Liver (tissue), 8 donors: ENCODE measurements at regions not wholly inside any gene's neighbourhood (a gene's known extent, or its start where the extent isn't known, plus 50 kb on each side); places are given as distances from the start of the nearest gene placed in this dataset.

ENCODE experiments used
- DNase-seq: peaks from one replicate; pipeline ENCODE4 v3.0.0-alpha.2; 2017; ENCODE audit warnings: low spot score
- H3K27ac ChIP-seq, 2 donors: one replicate each; pipeline ENCODE4 v1.7.0; 2013; ENCODE audit warnings: inconsistent platforms in 2 of 2, low read length in 2 of 2, control low read depth in 1 of 2, low read depth in 1 of 2, mild to moderate bottlenecking in 1 of 2
- H3K27me3 ChIP-seq, 4 donors: one replicate each; pipeline versions ENCODE4 v1.6.1 to v1.7.0; 2013; ENCODE audit warnings: low read length in 3 of 4, inconsistent platforms in 1 of 4, mild to moderate bottlenecking in 1 of 4, moderate library complexity in 1 of 4; ENCODE audit not compliant: control insufficient read depth in 4 of 4, insufficient read depth in 4 of 4
- H3K36me3 ChIP-seq, 4 donors: one replicate each; pipeline versions ENCODE4 v1.6.1 to v1.7.0; 2013; ENCODE audit warnings: low read length in 3 of 4, mild to moderate bottlenecking in 3 of 4, low read depth in 1 of 4, moderate library complexity in 1 of 4; ENCODE audit not compliant: control insufficient read depth in 4 of 4, insufficient read depth in 3 of 4
- H3K4me1 ChIP-seq, 4 donors: one replicate each; pipeline versions ENCODE4 v1.6.1 to v1.7.0; 2013; ENCODE audit warnings: low read length in 3 of 4, mild to moderate bottlenecking in 3 of 4, moderate library complexity in 1 of 4; ENCODE audit not compliant: control insufficient read depth in 4 of 4, insufficient read depth in 4 of 4
- H3K4me3 ChIP-seq, 3 donors: one replicate each; pipeline versions ENCODE4 v1.6.1 to v1.7.0; 2013; ENCODE audit warnings: low read length in 3 of 3, control low read depth in 1 of 3, low read depth in 1 of 3, mild to moderate bottlenecking in 1 of 3
- H3K9ac ChIP-seq, 2 donors: one replicate each; pipeline ENCODE4 v1.7.0; 2013; ENCODE audit warnings: low read length in 2 of 2, mild to moderate bottlenecking in 2 of 2, moderate library complexity in 2 of 2, control low read depth in 1 of 2, low read depth in 1 of 2
- H3K9me3 ChIP-seq, 4 donors: one replicate each; pipeline versions ENCODE4 v1.6.1 to v1.7.0; 2013; ENCODE audit warnings: low read length in 3 of 4; ENCODE audit not compliant: control insufficient read depth in 4 of 4
- ATF3 ChIP-seq: IDR thresholded peaks from 2 replicates; pipeline ENCODE4 v1.6.1; 2016; ENCODE audit warnings: antibody characterized with exemption
- EGR1 ChIP-seq, 2 donors: IDR thresholded peaks; 2 replicates each; pipeline ENCODE4 v1.6.1; 2016 to 2018; ENCODE audit warnings: antibody characterized with exemption in 2 of 2, low read depth in 2 of 2
- FOXA2 ChIP-seq: IDR thresholded peaks from 2 replicates; pipeline ENCODE4 v1.6.1; 2016; ENCODE audit warnings: antibody characterized with exemption
- GABPA ChIP-seq, 2 donors: IDR thresholded peaks in 1 of 2; conservative IDR thresholded peaks in 1 of 2; 2 replicates each; pipeline ENCODE4 v1.6.1; 2016; ENCODE audit warnings: antibody characterized with exemption in 2 of 2, mild to moderate bottlenecking in 1 of 2, moderate library complexity in 1 of 2
- HNF4A ChIP-seq, 2 donors: conservative IDR thresholded peaks; 2 replicates each; pipeline ENCODE4 v1.6.1; 2016; ENCODE audit warnings: antibody characterized with exemption in 2 of 2, mild to moderate bottlenecking in 2 of 2
- HNF4G ChIP-seq: IDR thresholded peaks from 2 replicates; pipeline ENCODE4 v1.6.1; 2016; ENCODE audit warnings: antibody characterized with exemption
- JUND ChIP-seq, 2 donors: IDR thresholded peaks; 2 replicates each; pipeline ENCODE4 v1.6.1; 2016; ENCODE audit warnings: antibody characterized with exemption in 2 of 2
- MAX ChIP-seq: IDR thresholded peaks from 2 replicates; pipeline ENCODE4 v1.6.1; 2016; ENCODE audit warnings: antibody characterized with exemption
- RAD21 ChIP-seq, 2 donors: IDR thresholded peaks; 2 replicates each; pipeline ENCODE4 v1.6.1; 2016; ENCODE audit warnings: antibody characterized with exemption in 2 of 2, mild to moderate bottlenecking in 2 of 2
- RXRA ChIP-seq, 2 donors: IDR thresholded peaks; 2 replicates each; pipeline ENCODE4 v1.6.1; 2017 to 2018; ENCODE audit warnings: antibody characterized with exemption in 2 of 2, mild to moderate bottlenecking in 1 of 2
- SP1 ChIP-seq: IDR thresholded peaks from 2 replicates; pipeline ENCODE4 v1.6.1; 2018; ENCODE audit warnings: antibody characterized with exemption, mild to moderate bottlenecking
- TAF1 ChIP-seq: conservative IDR thresholded peaks from 2 replicates; pipeline ENCODE4 v1.6.1; 2016; ENCODE audit warnings: antibody characterized with exemption, mild to moderate bottlenecking
- YY1 ChIP-seq: IDR thresholded peaks from 2 replicates; pipeline ENCODE4 v1.6.1; 2016; ENCODE audit warnings: antibody characterized with exemption, mild to moderate bottlenecking
- ZBTB33 ChIP-seq: IDR thresholded peaks from 2 replicates; pipeline ENCODE4 v1.6.1; 2016; ENCODE audit warnings: antibody characterized with exemption
- WGBS: extraction: QIAGEN DNeasy Blood & Tissue Kit; methylation state at CpG from one replicate; pipeline ENCODE4 v1.1.7; 2013; 5-methylcytosine and 5-hydroxymethylcytosine counted together
- TF ChIP-seq, protein P1 (sequence below): fragments of 150-350 bp; IDR thresholded peaks from 2 replicates; pipeline ENCODE4 v1.5.1; 2017; ENCODE audit warnings: improper control_type of control experiment, low read depth, low read length; ENCODE audit not compliant: missing input control
- TF ChIP-seq, protein P2 (sequence below): IDR thresholded peaks from 2 replicates; pipeline ENCODE4 v1.6.1; 2016; ENCODE audit warnings: antibody characterized with exemption, mild to moderate bottlenecking
- donor health status: healthy.
- donor health status: healthy.
- donor health status: healthy.
- donor health status: healthy.
- donor health status: healthy.

GRCh38 chr10:55460008-55460407, 659.0 kb upstream of the PCDH15 start:
- Histone ChIP-seq H3K9me3 (no peaks in the 10 kb centered on the region), H3K4me3 (no peak overlapping the region), H3K4me1 (no peaks in the 10 kb centered on the region), H3K9ac (no peak overlapping the region), H3K36me3 (no peaks in the 10 kb centered on the region), H3K27me3 (peaks cover 0 to 1% (median 0%) of the 10 kb centered on the region in 4 donors), H3K27ac (no peak overlapping the region)
- WGBS = 75% methylated on average over 3 of the region's 3 CpGs
- TF ChIP-seq HNF4G (no peak), ATF3 (no peak), SP1 (no peak), EGR1 (IDR thresholded peaks at IDR 0.05; ENCODE audit: low read depth in 2 of 2) (no peak), RXRA (IDR thresholded peaks at IDR 0.05) (no peak), JUND (IDR thresholded peaks at IDR 0.05) (no peak), FOXA2 (no peak), GABPA (IDR thresholded peaks at IDR 0.05 in 1 of 2, conservative IDR thresholded peaks at IDR 0.05 in 1 of 2) (no peak), MAX (no peak), ZBTB33 (no peak), RAD21 (IDR thresholded peaks at IDR 0.05) (no peak), HNF4A (conservative IDR thresholded peaks at IDR 0.05) (no peak)
- TF ChIP-seq, protein P1, sequence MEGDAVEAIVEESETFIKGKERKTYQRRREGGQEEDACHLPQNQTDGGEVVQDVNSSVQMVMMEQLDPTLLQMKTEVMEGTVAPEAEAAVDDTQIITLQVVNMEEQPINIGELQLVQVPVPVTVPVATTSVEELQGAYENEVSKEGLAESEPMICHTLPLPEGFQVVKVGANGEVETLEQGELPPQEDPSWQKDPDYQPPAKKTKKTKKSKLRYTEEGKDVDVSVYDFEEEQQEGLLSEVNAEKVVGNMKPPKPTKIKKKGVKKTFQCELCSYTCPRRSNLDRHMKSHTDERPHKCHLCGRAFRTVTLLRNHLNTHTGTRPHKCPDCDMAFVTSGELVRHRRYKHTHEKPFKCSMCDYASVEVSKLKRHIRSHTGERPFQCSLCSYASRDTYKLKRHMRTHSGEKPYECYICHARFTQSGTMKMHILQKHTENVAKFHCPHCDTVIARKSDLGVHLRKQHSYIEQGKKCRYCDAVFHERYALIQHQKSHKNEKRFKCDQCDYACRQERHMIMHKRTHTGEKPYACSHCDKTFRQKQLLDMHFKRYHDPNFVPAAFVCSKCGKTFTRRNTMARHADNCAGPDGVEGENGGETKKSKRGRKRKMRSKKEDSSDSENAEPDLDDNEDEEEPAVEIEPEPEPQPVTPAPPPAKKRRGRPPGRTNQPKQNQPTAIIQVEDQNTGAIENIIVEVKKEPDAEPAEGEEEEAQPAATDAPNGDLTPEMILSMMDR = no peak
- DNase-seq = no peak

GRCh38 chr10:55449981-55450380, 649.0 kb upstream of the PCDH15 start:
- Histone ChIP-seq H3K27me3 (no peaks in the 10 kb centered on the region), H3K4me1 (no peaks in the 10 kb centered on the region), H3K4me3 (no peak overlapping the region), H3K9me3 (no peaks in the 10 kb centered on the region), H3K36me3 (no peaks in the 10 kb centered on the region), H3K9ac (no peak overlapping the region), H3K27ac (no peak overlapping the region)
- no peak for DNase-seq
- WGBS = 41% methylated on average over 2 of the region's 2 CpGs
- no peak for TF ChIP-seq MAX
- TF ChIP-seq, protein P2, sequence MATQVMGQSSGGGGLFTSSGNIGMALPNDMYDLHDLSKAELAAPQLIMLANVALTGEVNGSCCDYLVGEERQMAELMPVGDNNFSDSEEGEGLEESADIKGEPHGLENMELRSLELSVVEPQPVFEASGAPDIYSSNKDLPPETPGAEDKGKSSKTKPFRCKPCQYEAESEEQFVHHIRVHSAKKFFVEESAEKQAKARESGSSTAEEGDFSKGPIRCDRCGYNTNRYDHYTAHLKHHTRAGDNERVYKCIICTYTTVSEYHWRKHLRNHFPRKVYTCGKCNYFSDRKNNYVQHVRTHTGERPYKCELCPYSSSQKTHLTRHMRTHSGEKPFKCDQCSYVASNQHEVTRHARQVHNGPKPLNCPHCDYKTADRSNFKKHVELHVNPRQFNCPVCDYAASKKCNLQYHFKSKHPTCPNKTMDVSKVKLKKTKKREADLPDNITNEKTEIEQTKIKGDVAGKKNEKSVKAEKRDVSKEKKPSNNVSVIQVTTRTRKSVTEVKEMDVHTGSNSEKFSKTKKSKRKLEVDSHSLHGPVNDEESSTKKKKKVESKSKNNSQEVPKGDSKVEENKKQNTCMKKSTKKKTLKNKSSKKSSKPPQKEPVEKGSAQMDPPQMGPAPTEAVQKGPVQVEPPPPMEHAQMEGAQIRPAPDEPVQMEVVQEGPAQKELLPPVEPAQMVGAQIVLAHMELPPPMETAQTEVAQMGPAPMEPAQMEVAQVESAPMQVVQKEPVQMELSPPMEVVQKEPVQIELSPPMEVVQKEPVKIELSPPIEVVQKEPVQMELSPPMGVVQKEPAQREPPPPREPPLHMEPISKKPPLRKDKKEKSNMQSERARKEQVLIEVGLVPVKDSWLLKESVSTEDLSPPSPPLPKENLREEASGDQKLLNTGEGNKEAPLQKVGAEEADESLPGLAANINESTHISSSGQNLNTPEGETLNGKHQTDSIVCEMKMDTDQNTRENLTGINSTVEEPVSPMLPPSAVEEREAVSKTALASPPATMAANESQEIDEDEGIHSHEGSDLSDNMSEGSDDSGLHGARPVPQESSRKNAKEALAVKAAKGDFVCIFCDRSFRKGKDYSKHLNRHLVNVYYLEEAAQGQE = no peak
- TF ChIP-seq EGR1 (IDR thresholded peaks at IDR 0.05; ENCODE audit: low read depth in 2 of 2) = no peak
- no peak for TF ChIP-seq YY1
- no peak for TF ChIP-seq TAF1
- TF ChIP-seq RAD21 (IDR thresholded peaks at IDR 0.05) = no peak
- no peak for TF ChIP-seq HNF4G
- TF ChIP-seq ATF3 = no peak
- TF ChIP-seq JUND (IDR thresholded peaks at IDR 0.05) = no peak
